IPS DF 19.7 (cell line): ENCODE measurements at regions not wholly inside any gene's neighbourhood (a gene's known extent, or its start where the extent isn't known, plus 50 kb on each side); places are given as distances from the start of the nearest gene placed in this dataset.
"Not testable (repeated sequence)": the region's sequence is repeated elsewhere in the genome, so short reads cannot be mapped to it uniquely, and the experiment has no call there.

Source experiments
- DNase-seq: peaks from one replicate; pipeline ENCODE4 v3.0.0-alpha.2; 2013; ENCODE audit warnings: low read depth, low spot score

DNA sequence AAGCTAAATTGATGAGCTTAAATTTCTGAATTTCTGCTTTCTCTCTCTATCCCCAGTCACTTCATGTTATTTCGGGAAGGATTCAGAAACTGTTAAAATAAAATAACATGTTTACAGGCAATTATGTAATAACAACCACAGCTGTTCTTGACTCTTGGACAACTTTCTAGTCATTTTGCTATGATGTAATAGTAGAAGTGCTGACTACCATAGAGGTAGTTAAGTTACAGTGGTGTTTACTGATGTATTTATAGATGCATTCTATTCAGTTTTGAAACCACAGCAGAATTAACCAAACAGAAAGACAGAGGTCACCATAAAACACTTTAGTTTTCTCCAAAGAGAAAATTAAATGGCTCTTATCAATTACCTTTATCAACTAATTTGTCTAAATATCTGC, 1292.0 kb upstream of the CHAC2 start:
- no peak for DNase-seq

DNA sequence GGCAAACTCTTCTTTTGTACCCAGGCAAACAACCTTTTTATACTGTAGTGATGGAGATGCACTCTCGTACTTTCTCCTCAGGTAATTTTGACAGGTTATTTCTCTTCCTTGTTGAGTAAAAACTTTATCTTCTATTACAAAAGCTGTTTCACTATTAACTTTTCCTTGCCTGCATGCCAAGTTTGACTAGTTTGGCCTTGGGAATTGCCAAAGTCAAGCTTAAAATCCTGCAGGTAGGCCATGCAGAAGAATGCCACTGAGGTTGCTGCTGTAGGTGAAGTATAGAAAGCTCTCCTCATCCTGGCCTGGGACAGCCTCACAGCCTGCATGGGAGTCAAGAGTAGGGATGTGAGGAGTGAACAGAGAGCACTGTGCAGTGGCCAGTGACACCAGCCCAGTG, 1293.5 kb upstream of the CHAC2 start:
- no peak for DNase-seq

DNA sequence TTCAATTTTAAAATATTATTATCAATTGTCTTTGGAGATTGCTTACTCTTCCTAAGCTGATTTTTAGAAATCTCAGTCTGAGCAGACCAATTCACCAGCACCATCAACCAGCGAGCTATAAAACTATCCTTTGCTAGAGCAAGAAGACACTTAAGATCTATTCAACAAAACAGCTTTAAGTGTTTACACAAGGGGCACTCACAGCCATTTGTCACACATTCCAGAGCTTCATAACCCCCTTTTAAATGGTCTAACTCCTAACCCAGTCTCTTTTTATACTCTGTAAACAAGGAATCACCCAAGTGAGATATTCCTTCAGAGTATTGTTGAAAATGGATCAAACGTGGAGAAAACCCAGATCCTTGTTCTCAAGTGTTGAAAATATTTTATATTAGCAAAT, 1294.1 kb upstream of the CHAC2 start:
- DNase-seq = no peak

DNA sequence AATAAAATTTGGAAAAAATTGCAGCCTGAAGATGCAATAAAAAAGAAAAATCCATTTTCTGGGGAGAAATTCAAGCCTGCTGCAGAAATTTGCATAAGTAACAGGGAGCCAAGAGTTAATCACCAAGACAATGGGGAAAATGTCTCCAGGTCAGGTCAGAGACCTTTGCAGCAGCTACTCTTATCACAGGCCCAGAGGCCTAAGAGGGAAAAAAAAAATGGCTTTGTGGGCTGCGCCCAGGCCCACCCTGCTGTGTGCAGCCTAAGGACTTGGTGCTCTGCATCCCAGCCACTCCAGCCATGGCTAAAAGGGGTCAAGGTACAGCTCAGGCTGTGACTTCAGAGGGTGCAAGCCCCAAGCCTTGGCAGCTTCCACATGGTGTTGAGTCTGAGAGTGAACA, 1297.1 kb upstream of the CHAC2 start:
- DNase-seq = peak; percentile 23

DNA sequence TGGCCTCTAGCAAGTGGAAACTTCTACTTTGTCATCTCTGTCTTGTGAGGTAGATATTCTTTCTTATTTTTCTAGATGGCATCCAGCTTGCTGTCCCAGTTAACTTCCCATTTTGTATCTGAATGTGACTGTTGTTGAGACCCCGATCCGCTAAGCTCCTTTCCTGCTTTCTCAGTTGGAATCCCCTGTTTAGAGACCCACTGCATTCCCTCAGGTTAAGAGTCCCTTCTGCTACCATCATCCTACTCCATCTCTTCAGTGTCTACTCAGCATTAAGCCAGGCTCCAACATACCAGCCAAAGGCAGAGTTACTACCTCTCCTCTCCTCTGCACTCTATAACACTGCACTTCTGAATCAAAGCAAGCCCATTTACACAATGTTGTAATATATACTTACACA, 1300.4 kb upstream of the CHAC2 start:
- no peak for DNase-seq

DNA sequence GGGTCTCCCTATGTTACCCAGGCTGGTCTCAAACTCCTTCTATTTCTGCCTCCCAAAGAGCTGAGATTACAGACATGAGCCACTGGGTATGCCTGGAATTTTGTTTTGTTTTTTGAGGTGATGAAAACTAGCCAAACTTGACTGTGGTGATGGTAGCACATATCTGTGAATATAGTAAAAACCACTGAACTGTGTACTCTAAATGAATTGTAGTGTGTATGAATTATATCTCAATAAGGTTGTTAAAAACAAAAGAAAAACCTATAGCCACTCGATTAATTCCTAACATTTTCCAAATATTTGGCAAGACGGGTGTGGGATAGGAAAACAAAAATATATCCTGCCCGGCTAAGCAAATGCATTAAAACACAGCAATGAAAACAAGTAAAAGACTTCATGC, 1302.3 kb upstream of the CHAC2 start:
- DNase-seq = no peak

DNA sequence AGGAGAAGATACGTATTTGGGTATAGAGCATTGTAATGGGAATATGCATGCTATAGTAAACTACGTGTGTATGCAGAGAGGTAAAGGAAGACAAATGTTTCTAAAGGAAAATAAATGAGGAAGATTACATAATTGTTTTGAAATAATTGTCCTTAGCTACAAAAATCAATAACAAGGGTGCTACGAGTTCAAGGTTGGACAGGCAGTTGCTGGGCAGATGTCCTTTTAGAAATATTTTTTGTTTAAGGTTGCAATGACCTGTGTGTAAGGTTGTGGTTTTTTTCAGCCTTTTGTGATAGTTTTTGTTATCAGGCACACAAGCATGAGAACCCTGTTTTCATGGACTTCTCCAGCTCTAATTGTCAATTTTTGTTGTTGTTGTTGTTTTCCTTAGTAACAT, 1304.1 kb upstream of the CHAC2 start:
- DNase-seq = no peak

DNA sequence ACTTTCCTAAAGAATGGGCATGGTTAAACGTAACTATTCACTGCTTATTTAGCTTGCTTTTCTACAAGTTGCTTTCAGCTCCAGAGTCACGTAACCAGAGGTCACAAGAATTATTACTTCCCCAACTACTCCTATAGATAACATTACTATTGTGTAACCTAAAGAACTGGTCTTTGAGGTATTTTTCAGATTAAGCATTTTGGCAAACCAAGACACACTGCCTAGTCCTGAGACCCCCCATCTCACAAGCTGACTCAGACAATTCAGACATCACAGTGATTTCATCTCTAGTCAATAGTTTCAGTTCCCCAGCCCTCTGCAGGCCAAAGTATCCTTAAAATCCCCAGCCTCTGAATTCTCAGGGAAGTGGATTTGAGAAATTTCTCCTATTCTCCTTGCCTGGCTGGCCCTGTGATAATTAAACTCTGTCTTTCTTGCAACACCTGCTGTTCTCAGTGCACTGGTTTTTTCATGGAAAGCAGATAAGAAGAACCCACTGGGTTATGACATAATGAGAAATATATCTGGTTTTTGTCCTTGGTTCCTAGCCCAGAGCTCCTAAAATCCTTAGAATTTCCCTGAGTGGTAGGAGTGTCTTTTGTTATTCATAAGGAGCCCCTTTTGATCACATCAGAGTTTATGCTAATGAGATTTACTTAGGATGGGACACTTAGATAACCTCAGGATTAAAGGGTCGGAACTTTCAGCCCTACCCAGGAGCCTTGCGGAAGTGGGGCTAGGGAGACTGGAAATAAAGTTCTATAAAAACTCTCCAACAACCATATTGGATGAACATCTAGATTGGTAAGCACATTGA, 1310.8 kb upstream of the CHAC2 start:
- no peak for DNase-seq

DNA sequence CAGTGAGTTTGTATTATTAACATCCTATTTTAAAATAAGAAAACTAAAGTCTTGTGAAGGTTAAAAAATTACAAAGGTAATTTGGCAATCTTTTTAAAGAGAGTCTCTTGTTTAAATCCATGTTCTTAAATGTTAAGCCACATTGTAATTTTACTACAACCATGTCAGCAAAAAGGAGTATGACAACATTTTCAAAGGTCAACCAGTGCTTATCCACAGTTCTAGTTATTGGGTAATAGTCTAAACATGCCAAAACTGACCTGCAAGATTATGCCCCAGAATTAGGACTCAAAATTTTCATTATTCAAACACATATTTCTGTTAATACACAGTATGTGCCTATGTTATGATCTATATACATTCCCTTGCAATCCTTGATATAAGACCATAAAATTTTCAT, 1312.6 kb upstream of the CHAC2 start:
- DNase-seq = no peak

DNA sequence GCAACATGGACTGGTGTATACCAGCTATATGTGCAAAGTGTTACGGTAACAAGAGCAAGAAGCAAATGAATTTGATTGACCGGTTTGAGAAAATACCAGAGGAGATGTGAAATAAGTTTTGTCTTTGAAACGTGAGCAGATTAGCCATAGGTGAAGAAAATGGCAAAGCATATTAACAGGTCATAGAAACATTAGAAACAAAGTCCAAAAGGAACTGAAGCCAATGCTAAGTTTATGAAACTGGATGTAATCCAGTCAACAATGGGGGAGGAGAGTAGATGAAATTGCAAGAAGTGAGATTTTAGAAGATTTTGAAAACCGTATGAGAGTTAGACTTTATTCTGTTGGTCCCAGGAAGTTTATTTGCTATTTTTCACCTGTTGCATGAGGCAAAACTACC, 1315.4 kb upstream of the CHAC2 start:
- DNase-seq = no peak

DNA sequence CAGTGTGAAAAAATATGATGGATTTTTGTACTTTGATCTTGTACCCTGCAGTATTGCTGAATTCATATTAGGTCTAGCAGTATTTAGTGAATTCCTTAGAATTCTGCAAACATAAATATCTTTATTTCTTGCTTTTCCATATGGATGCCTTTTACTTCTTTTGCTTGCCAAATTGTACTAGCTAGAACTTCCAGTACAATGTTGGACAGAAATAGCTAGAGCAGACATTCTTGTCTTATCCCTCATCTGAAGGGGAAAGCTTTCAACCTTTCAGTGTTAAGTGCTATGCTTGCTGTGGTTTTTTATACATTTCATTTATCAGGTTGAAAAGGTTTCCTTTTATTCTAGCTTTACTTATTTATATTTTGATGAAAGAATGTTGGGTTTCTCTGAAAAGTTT, 1321.9 kb upstream of the CHAC2 start:
- no peak for DNase-seq

DNA sequence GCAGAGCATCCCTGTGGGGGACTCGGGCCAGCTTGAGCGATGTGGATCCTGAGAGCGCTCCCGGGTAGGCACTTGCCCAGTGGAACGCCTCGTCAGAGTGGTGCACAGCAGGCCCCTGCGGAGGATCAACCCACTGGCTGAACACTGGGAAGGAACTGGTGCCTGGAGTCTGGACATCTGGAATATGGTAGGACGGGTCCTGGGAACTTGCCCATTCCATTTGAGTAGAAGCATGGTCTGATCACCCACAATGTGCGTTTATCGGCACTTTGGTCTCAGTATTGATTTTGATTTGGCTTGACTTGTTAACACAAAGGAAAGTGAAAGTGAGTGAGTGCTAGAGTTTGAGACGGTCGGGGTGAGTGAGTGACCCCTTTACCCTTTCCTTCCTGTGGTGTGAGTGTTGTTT, 1336.2 kb upstream of the CHAC2 start:
- no peak for DNase-seq

DNA sequence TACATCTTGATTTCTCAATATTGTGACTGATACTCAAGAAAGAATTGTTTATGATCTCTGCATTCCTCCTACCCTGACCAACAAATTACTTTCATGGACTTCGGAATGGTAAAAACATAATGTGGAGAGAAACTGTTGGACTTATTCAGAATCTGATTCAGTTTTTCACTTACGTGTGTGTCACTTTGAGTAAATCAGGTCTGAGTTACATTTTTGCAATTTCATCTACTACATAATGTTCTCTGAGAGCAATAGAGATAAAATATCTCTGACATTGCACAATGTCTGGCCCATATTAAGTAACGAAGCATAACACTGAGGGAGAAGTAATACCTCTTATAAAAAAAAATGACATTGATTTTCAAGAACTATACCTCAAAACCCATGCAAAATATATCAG, 1337.9 kb upstream of the CHAC2 start:
- DNase-seq = no peak

DNA sequence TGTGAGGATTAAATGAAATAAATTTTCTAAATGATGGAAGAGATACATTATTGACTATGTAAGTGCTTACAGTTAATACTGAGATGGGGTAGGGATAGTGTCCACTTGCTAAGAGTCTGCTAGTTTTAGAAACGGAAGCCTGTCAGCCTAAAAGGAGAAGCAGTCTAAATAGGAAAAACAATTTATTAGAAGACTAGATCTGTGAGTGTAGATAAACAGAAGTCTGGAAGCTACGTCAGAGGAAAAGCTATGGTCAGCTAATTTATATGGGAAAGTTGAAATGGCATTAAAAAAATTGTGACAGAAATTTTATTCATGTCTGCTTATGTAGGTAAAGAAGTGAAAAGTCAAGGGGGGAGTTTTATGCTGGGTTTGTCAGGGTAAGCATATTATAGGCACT, 1338.4 kb upstream of the CHAC2 start:
- DNase-seq = no peak

DNA sequence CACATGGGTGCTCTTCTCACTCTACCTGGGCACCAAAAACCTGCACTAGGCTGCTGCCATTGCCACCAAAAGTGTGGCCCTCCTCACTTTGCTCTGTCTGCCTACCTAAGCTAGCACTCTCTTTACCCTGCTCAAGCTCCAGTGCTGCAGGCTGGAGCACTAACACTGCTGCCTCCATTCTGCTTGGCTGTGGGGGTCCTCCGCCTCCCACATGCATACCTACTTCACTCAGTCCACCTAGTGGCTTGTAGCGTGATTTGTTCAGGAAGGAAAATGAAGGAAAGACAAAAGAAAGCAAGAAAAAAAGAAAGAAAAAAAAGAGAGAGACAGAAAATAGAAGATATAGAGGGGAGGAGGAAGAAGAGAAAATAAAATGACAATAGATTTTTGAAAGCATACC, 1339.4 kb upstream of the CHAC2 start:
- DNase-seq = no peak

DNA sequence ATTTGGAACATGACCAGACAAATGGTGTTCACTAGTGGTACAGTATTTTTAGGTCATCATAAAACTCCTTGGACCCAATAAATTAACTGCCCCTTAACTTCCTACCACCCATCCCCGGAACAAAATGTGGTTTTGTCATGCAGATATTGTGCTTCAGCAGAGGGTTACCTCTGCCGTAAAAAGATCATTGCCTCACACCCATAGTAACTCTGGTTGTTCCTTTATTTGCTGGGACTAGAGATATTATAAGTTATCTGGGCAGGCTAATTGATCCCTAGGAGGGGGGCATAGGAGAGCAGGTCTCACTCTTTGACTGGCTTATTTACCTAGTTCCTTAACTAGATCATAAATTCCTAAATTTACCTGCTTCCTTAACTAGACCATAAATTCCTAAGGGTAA, 1343.9 kb upstream of the CHAC2 start:
- DNase-seq = no peak

DNA sequence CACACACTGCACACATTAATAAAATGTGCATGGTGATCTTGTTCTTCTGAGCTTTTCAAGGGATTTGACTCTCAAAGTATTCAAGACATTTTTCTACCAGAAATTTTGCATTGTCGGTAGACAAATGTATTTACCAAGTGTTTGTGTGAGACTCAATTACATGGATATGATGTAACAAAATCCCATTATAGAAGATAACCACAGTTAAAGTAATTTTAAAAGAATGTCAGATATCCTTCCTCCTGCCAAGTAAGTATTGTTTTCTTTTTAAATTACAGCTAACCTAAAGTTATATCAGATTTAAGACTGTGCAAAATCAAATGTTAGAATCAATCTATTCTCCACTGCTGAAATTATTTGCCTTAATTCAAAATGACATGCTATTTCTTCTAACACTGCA, 1344.5 kb upstream of the CHAC2 start:
- DNase-seq = no peak

DNA sequence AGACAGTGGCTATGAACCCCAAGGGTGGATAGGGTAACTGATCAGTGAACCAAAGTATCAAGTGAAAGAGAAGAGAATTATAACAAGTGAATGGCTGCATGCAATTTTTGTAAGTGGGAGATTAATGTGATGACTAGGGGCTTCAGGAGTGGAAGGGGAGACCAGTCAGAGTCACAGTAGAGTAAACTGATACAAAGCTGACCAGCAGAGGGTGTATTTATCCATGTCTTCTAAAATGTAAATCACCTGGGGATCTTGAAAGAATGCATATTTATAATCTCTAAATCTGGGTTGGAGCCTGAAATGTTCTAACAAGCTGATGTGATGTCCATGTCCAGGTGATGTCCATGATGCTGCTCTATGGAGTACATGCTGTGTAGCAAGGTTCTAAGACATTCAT, 1351.3 kb upstream of the CHAC2 start:
- DNase-seq = no peak

DNA sequence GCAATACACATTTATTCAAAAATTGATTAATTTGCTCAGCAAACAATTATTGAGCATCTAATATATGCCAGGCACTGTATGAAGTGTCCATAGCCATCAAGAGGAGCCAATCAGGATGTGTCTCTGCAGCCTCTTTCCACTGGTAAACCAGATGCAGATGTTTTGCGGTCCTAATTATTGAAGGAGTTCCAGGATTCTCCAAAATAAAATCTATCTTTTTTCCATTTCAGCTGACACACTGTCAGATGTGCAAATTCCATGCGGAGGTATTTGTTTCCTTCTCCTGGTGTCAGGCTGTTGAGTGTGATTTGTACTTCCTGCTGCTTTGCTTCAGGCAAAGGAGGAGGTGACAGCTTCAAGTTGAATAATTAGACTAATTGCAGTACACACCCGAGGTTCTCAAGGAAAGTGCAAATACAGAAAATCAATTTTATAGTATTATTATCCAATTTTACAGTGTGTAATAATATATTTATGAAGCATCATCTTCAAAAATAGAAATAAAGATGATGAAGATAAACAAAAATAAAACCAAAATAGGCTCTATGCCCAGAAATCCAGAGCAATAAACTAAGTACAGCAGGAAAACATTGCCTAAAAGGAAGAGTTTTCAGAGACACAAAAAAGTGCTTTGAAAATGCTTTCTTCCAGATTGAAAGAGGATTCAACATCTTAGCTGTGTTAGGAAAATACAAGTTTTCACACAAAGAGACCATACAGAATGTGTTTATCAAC, 1352.9 kb upstream of the CHAC2 start:
- DNase-seq = no peak

DNA sequence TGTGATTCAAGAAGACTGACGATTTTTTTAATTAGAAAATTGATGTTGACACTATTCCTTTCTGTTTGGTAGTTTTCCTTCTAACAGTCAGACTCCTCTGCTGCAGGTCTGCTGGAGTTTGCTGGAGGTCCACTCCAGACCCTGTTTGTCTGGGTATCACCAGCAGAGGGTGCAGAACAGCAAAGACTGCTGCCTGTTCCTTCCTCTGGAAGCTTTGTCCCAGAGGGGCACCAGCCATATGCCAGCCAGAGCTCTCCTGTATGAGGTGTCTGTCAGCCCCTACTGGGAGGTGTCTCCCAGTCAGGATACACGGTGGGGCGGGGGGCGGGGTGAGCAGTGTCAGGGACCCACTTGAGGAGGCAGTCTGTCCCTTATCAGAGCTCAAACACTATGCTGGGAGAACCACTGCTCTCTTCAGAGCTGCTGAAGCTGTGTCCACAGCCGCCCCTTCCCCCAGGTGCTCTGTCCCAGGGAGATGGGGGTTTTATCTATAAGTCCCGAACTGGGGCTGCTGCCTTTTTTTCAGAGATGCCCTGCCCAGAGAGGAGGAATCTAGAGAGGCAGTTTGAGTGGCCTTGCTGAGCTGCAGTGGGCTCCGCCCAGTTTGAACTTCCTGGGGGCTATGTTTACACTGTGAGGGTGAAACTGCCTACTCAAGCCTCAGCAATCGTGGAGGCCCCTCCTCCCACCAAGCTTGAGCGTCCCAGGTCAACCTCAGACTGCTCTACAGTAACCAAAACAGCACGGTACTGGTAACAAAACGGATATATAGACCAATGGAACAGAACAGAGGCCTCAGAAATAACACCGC, 1358.1 kb upstream of the CHAC2 start:
- DNase-seq = not testable (repeated sequence)

DNA sequence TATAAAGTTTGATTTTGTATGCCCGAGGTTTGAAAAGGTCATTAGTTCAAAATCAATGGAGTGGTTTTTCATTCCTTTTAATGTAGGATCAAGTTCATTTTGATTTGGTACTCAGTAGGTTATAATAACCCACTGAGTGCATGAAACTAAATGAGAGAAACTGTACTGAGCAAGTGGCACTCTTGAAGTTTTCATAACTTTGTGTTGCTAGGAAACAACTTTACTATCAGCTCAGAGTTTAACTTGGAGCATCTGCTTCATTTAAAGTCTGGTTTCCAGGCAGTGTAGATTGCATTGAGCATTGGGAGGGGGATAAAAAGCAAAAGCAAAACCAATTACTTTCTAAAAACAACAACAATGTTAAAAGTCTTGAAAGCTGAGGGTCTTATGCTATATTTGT, 1361.6 kb upstream of the CHAC2 start:
- no peak for DNase-seq

DNA sequence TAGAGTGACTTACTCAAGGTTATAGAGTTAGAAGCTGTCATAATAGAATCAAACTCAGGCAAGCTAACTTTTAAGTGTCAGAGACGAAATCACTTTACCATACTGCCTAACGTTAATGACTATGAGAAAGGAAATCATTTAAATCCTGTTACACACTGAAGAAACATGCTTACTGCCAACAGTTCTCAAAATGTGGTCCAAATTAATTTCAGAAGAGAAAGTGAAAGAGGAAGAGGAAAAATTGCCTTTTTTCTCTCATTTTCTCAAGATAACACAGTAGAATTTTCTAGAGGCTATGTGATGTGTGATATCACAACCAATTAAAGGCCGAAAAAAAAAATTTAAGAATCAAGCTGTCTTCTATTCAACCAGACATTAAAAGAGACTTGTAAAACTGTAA, 1362.7 kb upstream of the CHAC2 start:
- DNase-seq = no peak

DNA sequence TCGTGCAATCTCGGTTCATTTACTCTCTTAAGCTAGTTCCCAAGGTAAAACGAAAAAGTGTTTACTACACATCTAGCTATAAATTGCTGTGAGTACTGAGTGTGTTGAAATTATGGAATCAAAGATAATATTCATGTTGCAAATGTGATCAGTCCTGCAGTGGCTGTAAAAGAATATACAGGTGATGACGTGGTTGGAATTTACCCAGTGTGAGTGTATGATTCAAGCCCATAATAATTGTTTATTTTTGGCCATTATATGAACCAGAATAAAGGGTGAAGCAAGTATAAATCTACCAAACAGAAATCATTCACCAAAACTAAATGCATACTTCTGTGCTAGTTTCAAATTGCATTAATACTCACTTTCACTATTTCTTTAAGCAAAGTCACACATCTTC, 1363.6 kb upstream of the CHAC2 start:
- no peak for DNase-seq
